ENCODE measurements at regions not wholly inside any gene's neighbourhood (a gene's known extent, or its start where the extent isn't known, plus 50 kb on each side); places are given as distances from the start of the nearest gene placed in this dataset.

GRCh38 chr7:156069891-156070290 lies 257.6 kb upstream of the SHH start:
- TF ChIP-seq REST (IDR thresholded peaks at IDR 0.05; ENCODE audit: low read depth) (no peak), CEBPB (IDR thresholded peaks at IDR 0.05) (no peak), EP300 (IDR thresholded peaks at IDR 0.05; ENCODE audit: borderline replicate concordance) (no peak), FOXM1 (IDR thresholded peaks at IDR 0.05; ENCODE audit: borderline replicate concordance, low read depth) (no peak), USF1 (IDR thresholded peaks at IDR 0.05) (no peak), ZBTB7A (IDR thresholded peaks at IDR 0.05; ENCODE audit: low read depth) (no peak), NFIC (IDR thresholded peaks at IDR 0.05) (no peak), TAF1 (IDR thresholded peaks at IDR 0.05; ENCODE audit: low read depth) (no peak), CREB1 (IDR thresholded peaks at IDR 0.05; ENCODE audit: low read depth) (no peak), MAX (IDR thresholded peaks at IDR 0.05) (no peak), EGR1 (IDR thresholded peaks at IDR 0.05) (no peak), RAD21 (IDR thresholded peaks at IDR 0.05; ENCODE audit: low read depth) (no peak), TCF12 (IDR thresholded peaks at IDR 0.05; ENCODE audit: low read depth) (no peak), YY1 (IDR thresholded peaks at IDR 0.05; ENCODE audit: low read depth) (no peak)

- TF ChIP-seq ZBTB7A (IDR thresholded peaks at IDR 0.05; ENCODE audit: low read depth) (no peak), MAX (IDR thresholded peaks at IDR 0.05) (no peak), FOXM1 (IDR thresholded peaks at IDR 0.05; ENCODE audit: borderline replicate concordance, low read depth) (no peak), REST (IDR thresholded peaks at IDR 0.05; ENCODE audit: low read depth) (no peak), TCF12 (IDR thresholded peaks at IDR 0.05; ENCODE audit: low read depth) (no peak), YY1 (IDR thresholded peaks at IDR 0.05; ENCODE audit: low read depth) (no peak), CEBPB (IDR thresholded peaks at IDR 0.05) (no peak), NFIC (IDR thresholded peaks at IDR 0.05) (no peak), TAF1 (IDR thresholded peaks at IDR 0.05; ENCODE audit: low read depth) (no peak), CREB1 (IDR thresholded peaks at IDR 0.05; ENCODE audit: low read depth) (no peak), TEAD4 (IDR thresholded peaks at IDR 0.05) (no peak), EGR1 (IDR thresholded peaks at IDR 0.05) (no peak), EP300 (IDR thresholded peaks at IDR 0.05; ENCODE audit: borderline replicate concordance) (no peak), USF1 (IDR thresholded peaks at IDR 0.05) (no peak), RAD21 (IDR thresholded peaks at IDR 0.05; ENCODE audit: low read depth) (no peak)
These were observed 254.9 kb upstream of the SHH start for GRCh38 chr7:156067156-156067555.

GRCh38 chr7:156065400-156065799 lies 253.1 kb upstream of the SHH start:
- TF ChIP-seq YY1 (IDR thresholded peaks at IDR 0.05; ENCODE audit: low read depth) (no peak), RAD21 (IDR thresholded peaks at IDR 0.05; ENCODE audit: low read depth) (no peak), REST (IDR thresholded peaks at IDR 0.05; ENCODE audit: low read depth) (no peak), EGR1 (IDR thresholded peaks at IDR 0.05) (no peak), TEAD4 (IDR thresholded peaks at IDR 0.05) (no peak), TAF1 (IDR thresholded peaks at IDR 0.05; ENCODE audit: low read depth) (no peak), NFIC (IDR thresholded peaks at IDR 0.05) (no peak), FOXM1 (IDR thresholded peaks at IDR 0.05; ENCODE audit: borderline replicate concordance, low read depth) (no peak), TCF12 (IDR thresholded peaks at IDR 0.05; ENCODE audit: low read depth) (no peak), CREB1 (IDR thresholded peaks at IDR 0.05; ENCODE audit: low read depth) (no peak), CEBPB (IDR thresholded peaks at IDR 0.05) (no peak), ZBTB7A (IDR thresholded peaks at IDR 0.05; ENCODE audit: low read depth) (no peak), EP300 (IDR thresholded peaks at IDR 0.05; ENCODE audit: borderline replicate concordance) (no peak)

- TF ChIP-seq FOXM1 (IDR thresholded peaks at IDR 0.05; ENCODE audit: borderline replicate concordance, low read depth) (no peak), ZBTB7A (IDR thresholded peaks at IDR 0.05; ENCODE audit: low read depth) (no peak), RAD21 (IDR thresholded peaks at IDR 0.05; ENCODE audit: low read depth) (no peak), CEBPB (IDR thresholded peaks at IDR 0.05) (no peak), EGR1 (IDR thresholded peaks at IDR 0.05) (no peak), MAX (IDR thresholded peaks at IDR 0.05) (no peak), USF1 (IDR thresholded peaks at IDR 0.05) (no peak), REST (IDR thresholded peaks at IDR 0.05; ENCODE audit: low read depth) (no peak), TEAD4 (IDR thresholded peaks at IDR 0.05) (no peak), TAF1 (IDR thresholded peaks at IDR 0.05; ENCODE audit: low read depth) (no peak), TCF12 (IDR thresholded peaks at IDR 0.05; ENCODE audit: low read depth) (no peak)
These were observed 252.7 kb upstream of the SHH start for GRCh38 chr7:156064971-156065386.

Measured in Ishikawa (cell line).